HL-60 (cell line): ENCODE measurements at regions not wholly inside any gene's neighbourhood (a gene's known extent, or its start where the extent isn't known, plus 50 kb on each side); places are given as distances from the start of the nearest gene placed in this dataset.

Source experiments
- DNase-seq, 2 experiments: peaks; one replicate each; pipeline ENCODE4 v3.0.0-alpha.2; 2010 to 2020; ENCODE audit warnings: low read depth in 1 of 2, low spot score in 1 of 2
- H3K27ac ChIP-seq: fragments of 250-450 bp; sonication (Bioruptor Pico); replicated peaks from 2 replicates; pipeline ENCODE4 v1.5.1; 2020; ENCODE audit warnings: mild to moderate bottlenecking, moderate library complexity
- H3K27me3 ChIP-seq: fragments of 250-450 bp; sonication (Bioruptor Pico); 2 replicates; pipeline ENCODE4 v1.5.1; 2021; ENCODE audit warnings: mild to moderate bottlenecking, moderate library complexity; ENCODE audit not compliant: insufficient read depth, poor library complexity, severe bottlenecking
- H3K4me3 ChIP-seq: replicated peaks from 2 replicates; pipeline ENCODE4 v1.5.1; 2011; ENCODE audit warnings: mild to moderate bottlenecking, control low read depth, low read length; ENCODE audit not compliant: insufficient read depth
- GABPA ChIP-seq: IDR thresholded peaks from 2 replicates; pipeline ENCODE4 v1.6.1; 2012; ENCODE audit warnings: low read depth
- POLR2AphosphoS5 ChIP-seq: IDR thresholded peaks from 2 replicates; pipeline ENCODE4 v1.6.1; 2012; ENCODE audit warnings: low read depth
- SPI1 ChIP-seq: IDR thresholded peaks from 2 replicates; pipeline ENCODE4 v1.6.1; 2012; ENCODE audit warnings: low read depth, mild to moderate bottlenecking, borderline replicate concordance
- TF ChIP-seq, protein P1 (sequence below): IDR thresholded peaks from 2 replicates; pipeline ENCODE4 v1.6.1; 2012; ENCODE audit warnings: low read depth; ENCODE audit not compliant: insufficient replicate concordance
- TF ChIP-seq, protein P2 (sequence below): IDR thresholded peaks from one replicate; pipeline ENCODE4 v1.5.1; 2011; ENCODE audit warnings: low read length, control low read depth, inconsistent platforms; ENCODE audit not compliant: insufficient read depth

DNA sequence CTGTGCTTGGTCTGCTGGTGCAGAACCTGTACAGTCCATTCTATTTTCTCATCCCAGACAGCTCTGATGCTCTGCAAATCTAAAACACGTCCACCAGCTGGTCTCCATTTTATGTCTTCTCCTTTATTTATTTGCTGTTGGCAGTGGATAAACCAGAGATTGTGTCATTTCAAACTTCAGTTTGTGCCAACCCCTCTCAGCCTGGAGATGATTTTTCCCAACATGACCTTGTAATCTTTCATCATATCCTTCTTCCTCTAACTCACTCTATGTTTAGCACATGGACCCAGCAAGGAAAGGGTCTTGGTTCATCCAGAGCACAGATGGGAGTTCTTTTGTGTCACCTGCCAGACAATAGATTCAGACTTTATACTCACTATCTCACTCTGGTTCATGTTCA is 273.2 kb downstream of the MTX2 start:
- Histone ChIP-seq H3K27me3 (peaks cover 2% of the 10 kb centered on the region), H3K4me3 (no peak overlapping the region), H3K27ac (no peak overlapping the region)
- TF ChIP-seq, protein P1, sequence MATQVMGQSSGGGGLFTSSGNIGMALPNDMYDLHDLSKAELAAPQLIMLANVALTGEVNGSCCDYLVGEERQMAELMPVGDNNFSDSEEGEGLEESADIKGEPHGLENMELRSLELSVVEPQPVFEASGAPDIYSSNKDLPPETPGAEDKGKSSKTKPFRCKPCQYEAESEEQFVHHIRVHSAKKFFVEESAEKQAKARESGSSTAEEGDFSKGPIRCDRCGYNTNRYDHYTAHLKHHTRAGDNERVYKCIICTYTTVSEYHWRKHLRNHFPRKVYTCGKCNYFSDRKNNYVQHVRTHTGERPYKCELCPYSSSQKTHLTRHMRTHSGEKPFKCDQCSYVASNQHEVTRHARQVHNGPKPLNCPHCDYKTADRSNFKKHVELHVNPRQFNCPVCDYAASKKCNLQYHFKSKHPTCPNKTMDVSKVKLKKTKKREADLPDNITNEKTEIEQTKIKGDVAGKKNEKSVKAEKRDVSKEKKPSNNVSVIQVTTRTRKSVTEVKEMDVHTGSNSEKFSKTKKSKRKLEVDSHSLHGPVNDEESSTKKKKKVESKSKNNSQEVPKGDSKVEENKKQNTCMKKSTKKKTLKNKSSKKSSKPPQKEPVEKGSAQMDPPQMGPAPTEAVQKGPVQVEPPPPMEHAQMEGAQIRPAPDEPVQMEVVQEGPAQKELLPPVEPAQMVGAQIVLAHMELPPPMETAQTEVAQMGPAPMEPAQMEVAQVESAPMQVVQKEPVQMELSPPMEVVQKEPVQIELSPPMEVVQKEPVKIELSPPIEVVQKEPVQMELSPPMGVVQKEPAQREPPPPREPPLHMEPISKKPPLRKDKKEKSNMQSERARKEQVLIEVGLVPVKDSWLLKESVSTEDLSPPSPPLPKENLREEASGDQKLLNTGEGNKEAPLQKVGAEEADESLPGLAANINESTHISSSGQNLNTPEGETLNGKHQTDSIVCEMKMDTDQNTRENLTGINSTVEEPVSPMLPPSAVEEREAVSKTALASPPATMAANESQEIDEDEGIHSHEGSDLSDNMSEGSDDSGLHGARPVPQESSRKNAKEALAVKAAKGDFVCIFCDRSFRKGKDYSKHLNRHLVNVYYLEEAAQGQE: no peak
- TF ChIP-seq POLR2AphosphoS5 (no peak), SPI1 (no peak), GABPA (no peak)
- TF ChIP-seq, protein P2, sequence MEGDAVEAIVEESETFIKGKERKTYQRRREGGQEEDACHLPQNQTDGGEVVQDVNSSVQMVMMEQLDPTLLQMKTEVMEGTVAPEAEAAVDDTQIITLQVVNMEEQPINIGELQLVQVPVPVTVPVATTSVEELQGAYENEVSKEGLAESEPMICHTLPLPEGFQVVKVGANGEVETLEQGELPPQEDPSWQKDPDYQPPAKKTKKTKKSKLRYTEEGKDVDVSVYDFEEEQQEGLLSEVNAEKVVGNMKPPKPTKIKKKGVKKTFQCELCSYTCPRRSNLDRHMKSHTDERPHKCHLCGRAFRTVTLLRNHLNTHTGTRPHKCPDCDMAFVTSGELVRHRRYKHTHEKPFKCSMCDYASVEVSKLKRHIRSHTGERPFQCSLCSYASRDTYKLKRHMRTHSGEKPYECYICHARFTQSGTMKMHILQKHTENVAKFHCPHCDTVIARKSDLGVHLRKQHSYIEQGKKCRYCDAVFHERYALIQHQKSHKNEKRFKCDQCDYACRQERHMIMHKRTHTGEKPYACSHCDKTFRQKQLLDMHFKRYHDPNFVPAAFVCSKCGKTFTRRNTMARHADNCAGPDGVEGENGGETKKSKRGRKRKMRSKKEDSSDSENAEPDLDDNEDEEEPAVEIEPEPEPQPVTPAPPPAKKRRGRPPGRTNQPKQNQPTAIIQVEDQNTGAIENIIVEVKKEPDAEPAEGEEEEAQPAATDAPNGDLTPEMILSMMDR: no peak
- DNase-seq: no peak

DNA sequence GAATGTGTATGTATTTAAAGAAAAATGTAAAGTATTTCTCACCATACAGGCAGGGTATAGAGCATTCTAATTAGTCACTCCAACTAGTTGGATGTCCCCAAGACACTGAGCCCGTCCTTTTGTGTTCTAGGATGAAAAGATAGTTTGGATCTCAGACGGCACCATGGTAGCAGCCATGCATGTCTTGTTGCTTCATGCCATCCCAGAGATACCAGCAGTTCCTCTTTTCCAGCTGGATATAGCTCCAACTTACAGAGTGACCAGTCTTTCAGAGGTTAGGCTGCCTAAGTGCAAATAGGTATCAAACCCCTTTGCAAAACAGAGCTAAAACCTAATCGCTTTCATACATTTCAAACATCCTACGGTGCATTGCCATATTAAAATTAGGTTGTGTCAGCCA is 275.3 kb downstream of the MTX2 start:
- TF ChIP-seq SPI1 (peak; percentile 64), GABPA (no peak)
- H3K4me3 ChIP-seq: no peak overlapping the region
- peaks cover 10% of the 10 kb centered on the region for H3K27me3 ChIP-seq
- DNase-seq: no peak
- no peak overlapping the region for H3K27ac ChIP-seq

DNA sequence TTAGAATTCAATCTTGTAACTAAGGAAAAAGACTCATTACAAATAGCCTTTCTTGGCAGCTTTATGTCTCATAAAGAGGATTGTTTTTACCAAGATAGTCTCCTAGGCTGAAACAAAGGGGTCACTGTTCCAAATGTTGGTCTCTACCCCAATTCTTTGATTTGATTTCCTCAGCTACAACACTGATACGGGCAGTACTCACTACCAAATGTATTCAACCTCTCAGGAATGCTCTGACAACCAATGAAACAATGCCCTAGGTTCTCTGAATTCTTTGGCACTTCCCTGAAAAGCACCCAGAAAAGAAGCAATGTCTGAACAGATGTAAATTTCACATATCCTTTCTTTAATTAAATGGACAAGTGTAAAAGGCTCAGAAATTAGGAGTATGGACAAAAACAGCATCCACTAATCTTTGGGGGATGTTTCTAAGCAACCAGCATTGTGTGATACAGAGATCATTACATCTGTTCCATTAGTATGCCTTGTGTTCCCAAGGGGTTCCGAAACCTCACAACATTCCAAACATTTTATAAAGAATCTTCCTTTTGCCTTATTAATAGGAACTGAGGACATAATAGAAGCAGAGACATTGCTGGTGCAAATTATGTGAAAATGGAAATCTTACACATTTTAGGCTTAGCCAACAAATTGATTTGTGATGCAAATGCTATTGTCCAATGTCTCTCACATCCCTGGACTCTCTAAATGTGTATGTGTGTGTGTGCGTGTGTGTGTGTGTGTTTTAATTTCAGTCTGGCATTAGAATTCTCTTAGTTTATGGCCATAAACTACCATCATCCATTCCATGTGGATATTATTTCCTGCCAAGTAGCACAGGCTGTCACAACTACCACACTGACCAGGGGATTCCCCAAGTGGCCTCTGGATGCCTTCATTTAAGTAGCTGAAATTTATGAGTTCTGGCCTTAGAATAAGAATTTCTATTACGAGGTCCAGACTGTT is 276.0 kb downstream of the MTX2 start:
- no peak overlapping the region for H3K27ac ChIP-seq
- no peak for DNase-seq
- peaks cover 10% of the 10 kb centered on the region for H3K27me3 ChIP-seq
- H3K4me3 ChIP-seq: no peak overlapping the region
- TF ChIP-seq POLR2AphosphoS5 (no peak), SPI1 (no peak), GABPA (no peak)
- TF ChIP-seq, protein P1: no peak
- TF ChIP-seq, protein P2: no peak

DNA sequence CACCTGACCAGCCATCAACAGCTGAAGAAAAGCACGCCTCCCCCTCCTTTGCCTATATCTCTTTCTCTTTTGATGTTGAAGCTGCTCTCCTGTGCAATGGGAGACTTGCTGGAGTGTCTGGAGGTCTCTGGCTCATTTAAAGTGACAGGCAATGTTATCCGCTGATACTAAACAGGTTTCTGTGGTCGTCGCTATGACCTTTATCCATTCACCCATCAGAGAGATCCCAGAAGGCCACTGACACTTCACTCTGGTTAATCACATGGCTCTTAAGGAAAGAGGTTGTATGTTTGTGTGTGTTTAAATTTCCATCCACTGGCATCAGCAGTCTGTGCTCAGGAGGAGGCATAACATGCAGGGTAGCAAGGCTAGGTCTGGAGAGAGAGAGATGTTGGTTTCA is 277.3 kb downstream of the MTX2 start:
- H3K27ac ChIP-seq: no peak overlapping the region
- no peak for DNase-seq
- no peak overlapping the region for H3K4me3 ChIP-seq
- TF ChIP-seq, protein P1: no peak
- TF ChIP-seq POLR2AphosphoS5: no peak
- no peak for TF ChIP-seq SPI1
- TF ChIP-seq, protein P2: no peak
- TF ChIP-seq GABPA: no peak
- H3K27me3 ChIP-seq: peaks cover 19% of the 10 kb centered on the region
